ENCODE measurements at regions not wholly inside any gene's neighbourhood (a gene's known extent, or its start where the extent isn't known, plus 50 kb on each side); places are given as distances from the start of the nearest gene placed in this dataset.
"Not testable (repeated sequence)": the region's sequence is repeated elsewhere in the genome, so short reads cannot be mapped to it uniquely, and the experiment has no call there.

GRCh38 chr21:36591326-36591970 lies 107.5 kb upstream of the SIM2 start:
- intact Hi-C loops (cut with micrococcal nuclease), result loop anchor here (10.0 kb wide), 1 partner anchor 447 kb away; no protein-coding TSS in a partner anchor

- intact Hi-C loops (cut with micrococcal nuclease), result loop anchor here (10.0 kb wide), 1 partner anchor 451 kb away; no protein-coding TSS in a partner anchor
Observed at GRCh38 chr21:36596174-36596573, 102.7 kb upstream of the SIM2 start.

- intact Hi-C loops (cut with micrococcal nuclease), result no loop called here
Observed at GRCh38 chr21:36601362-36601761, 97.6 kb upstream of the SIM2 start.

GRCh38 chr21:36602735-36603134 lies 96.2 kb upstream of the SIM2 start:
- intact Hi-C loops (cut with micrococcal nuclease), result no loop called here

GRCh38 chr21:36603221-36603620 lies 95.7 kb upstream of the SIM2 start:
- intact Hi-C loops (cut with micrococcal nuclease), result no loop called here

- intact Hi-C loops (cut with micrococcal nuclease), result no loop called here
Observed at GRCh38 chr21:36605426-36605825, 93.5 kb upstream of the SIM2 start.

- intact Hi-C loops (cut with micrococcal nuclease), result no loop called here
Observed at GRCh38 chr21:36606287-36606982, 92.5 kb upstream of the SIM2 start.

- intact Hi-C loops (cut with micrococcal nuclease), result no loop called here
Observed at GRCh38 chr21:36606983-36607325, 92.0 kb upstream of the SIM2 start.

GRCh38 chr21:36608041-36608896 lies 90.6 kb upstream of the SIM2 start:
- intact Hi-C loops (cut with micrococcal nuclease), result no loop called here

- intact Hi-C loops (cut with micrococcal nuclease), result no loop called here
Observed at GRCh38 chr21:36608897-36609225, 90.1 kb upstream of the SIM2 start.

GRCh38 chr21:36609654-36610053 lies 89.3 kb upstream of the SIM2 start:
- intact Hi-C loops (cut with micrococcal nuclease), result no loop called here

GRCh38 chr21:36610201-36610600 lies 88.7 kb upstream of the SIM2 start:
- intact Hi-C loops (cut with micrococcal nuclease), result no loop called here

GRCh38 chr21:36610935-36611334 lies 88.0 kb upstream of the SIM2 start:
- intact Hi-C loops (cut with micrococcal nuclease), result no loop called here

GRCh38 chr21:36611379-36611778 lies 87.5 kb upstream of the SIM2 start:
- intact Hi-C loops (cut with micrococcal nuclease), result no loop called here

GRCh38 chr21:36613059-36613458 lies 85.9 kb upstream of the SIM2 start:
- intact Hi-C loops (cut with micrococcal nuclease), result no loop called here

- intact Hi-C loops (cut with micrococcal nuclease), result no loop called here
Observed at GRCh38 chr21:36613554-36613953, 85.4 kb upstream of the SIM2 start.

- intact Hi-C loops (cut with micrococcal nuclease), result no loop called here
Observed at GRCh38 chr21:36615274-36615964, 83.5 kb upstream of the SIM2 start.

GRCh38 chr21:36616773-36617172 lies 82.1 kb upstream of the SIM2 start:
- intact Hi-C loops (cut with micrococcal nuclease), result not testable (repeated sequence)

- intact Hi-C loops (cut with micrococcal nuclease), result not testable (repeated sequence)
Observed at GRCh38 chr21:36621794-36622193, 77.1 kb upstream of the SIM2 start.

GRCh38 chr21:36624105-36624504 lies 74.8 kb upstream of the SIM2 start:
- intact Hi-C loops (cut with micrococcal nuclease), result no loop called here

GRCh38 chr21:36626791-36627190 lies 72.1 kb upstream of the SIM2 start:
- intact Hi-C loops (cut with micrococcal nuclease), result no loop called here

- intact Hi-C loops (cut with micrococcal nuclease), result no loop called here
Observed at GRCh38 chr21:36627242-36627641, 71.7 kb upstream of the SIM2 start.
